Stimulated activated CD8-positive, alpha-beta memory T cell treated with anti-CD3 and anti-CD28 coated beads, Interleukin-4, amount 100 ng/mL, for 4 hours (primary cell): ENCODE measurements at regions not wholly inside any gene's neighbourhood (a gene's known extent, or its start where the extent isn't known, plus 50 kb on each side); places are given as distances from the start of the nearest gene placed in this dataset.

Experiments
- DNase-seq, 2 donors: peaks; one replicate each; pipeline ENCODE4 v3.0.0-alpha.2; 2020; ENCODE audit warnings: low read depth in 2 of 2, low spot score in 1 of 2

- no peak for DNase-seq
Measured at GRCh38 chr14:98984027-98984718, 287.8 kb downstream of the BCL11B start.

DNA sequence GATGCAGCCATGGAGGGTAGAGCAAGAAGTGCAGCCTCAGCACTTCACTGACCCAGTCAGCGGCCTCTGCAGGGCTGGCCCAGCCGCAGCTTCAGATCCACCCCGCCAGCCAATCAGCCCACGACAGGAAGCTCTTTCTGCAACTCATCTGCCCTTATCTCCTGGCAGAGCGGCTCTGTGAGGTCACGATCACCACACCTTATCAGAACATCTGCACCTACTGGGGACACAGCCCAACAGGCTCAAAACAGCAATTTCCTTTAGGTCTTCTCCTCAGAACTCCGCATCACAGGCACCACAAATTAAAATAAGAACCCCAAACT, 287.3 kb downstream of the BCL11B start:
- peak; percentile 23 to 37 for DNase-seq

GRCh38 chr14:98993818-98994217, 278.2 kb downstream of the BCL11B start:
- DNase-seq: no peak

DNA sequence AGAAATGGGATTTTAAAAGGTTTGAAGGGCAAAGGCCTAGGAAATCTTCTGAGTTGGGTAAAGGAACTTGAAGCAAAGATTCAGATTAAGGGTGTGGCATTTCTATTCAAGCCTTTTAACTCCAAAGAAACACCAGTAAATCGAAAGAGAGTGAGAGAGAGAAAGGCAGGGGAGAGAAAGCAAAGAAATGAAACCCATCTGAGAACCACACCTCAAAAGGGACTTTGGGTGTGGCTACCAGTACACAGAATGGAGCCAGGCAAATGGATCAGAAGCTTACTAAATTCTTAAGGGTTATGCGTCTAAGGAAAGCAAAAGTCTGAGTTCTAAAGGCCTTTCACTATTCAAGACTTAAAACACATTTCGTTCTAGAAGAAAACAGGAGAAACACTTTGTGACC, 277.4 kb downstream of the BCL11B start:
- DNase-seq: no peak

GRCh38 chr14:98997526-98998205, 274.3 kb downstream of the BCL11B start:
- DNase-seq: no peak

DNA sequence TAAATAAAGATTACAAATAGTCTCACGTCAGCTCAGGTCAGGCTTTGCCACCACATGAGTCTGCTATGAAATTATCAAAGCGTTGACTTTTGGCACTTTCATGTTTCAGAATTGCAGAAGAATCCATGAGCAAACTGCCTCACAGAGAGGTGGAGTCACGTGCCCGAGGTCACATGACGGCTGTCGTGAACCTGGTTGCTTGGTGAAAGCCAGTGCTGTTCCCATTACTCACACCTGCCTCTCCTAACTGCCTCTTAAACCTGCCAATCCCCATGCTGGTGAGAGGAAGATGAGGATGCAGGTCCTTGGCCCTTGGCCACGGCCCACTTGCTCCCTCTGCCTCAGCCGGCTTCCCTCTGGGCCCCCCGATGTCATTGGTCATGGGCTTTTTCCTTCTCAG, 272.7 kb downstream of the BCL11B start:
- no peak for DNase-seq

GRCh38 chr14:98999901-99000300, 272.1 kb downstream of the BCL11B start:
- DNase-seq: no peak

DNA sequence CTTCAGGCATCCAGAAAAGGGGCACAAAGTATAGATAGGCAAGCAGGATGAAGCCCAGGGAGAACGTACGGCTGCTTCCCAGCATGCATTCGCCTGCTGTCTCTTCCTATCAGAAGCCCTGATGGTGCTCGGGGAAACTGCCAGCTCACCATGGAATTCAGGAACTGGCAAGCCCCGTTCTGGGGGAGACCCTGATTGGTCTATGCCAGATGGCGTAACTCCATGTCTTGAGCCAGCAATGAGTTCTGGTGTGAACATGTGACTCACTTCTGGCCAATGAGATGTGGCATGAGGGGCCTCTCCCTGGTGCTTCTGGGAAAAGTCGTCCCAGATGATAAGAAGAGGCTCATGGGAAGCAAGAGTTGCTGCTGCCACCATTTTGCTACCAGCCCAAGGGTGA, 270.8 kb downstream of the BCL11B start:
- no peak for DNase-seq

DNA sequence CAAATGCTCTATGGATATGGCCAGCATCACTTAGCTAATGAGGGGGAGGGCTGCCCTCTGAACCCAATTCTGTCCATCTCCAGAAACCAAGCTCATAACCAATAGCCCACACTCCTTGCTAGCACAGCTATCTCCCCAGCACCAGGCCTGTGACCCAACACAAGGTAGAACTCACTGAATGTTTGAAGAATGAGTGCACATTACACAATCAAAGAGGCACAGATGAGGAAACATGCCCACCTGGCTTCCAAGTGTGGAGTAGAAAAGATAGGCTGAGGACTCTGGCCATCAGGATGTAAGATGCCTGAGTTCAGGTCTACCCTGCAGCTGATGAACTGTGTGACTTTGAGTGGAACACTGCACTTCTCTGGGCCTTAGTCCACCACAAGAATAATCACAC, 268.4 kb downstream of the BCL11B start:
- DNase-seq: no peak

- no peak for DNase-seq
Measured at GRCh38 chr14:99004112-99004511, 267.9 kb downstream of the BCL11B start.

GRCh38 chr14:99006276-99006675, 265.7 kb downstream of the BCL11B start:
- no peak for DNase-seq

DNA sequence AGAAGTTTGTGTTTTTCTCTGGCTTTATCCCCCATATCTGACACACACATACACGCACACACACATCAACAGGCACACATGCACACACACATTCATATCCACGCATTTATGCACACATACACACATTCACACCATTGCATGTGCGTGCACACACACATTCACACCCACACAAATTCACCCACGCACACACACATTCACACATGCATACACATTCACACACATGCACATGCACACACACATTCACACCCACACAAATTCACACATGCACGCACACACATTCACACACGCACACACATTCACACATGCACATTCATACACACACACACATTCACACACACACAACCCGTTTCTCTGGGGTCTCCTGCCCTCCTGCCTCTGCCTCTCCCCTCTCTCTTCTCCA, 264.2 kb downstream of the BCL11B start:
- DNase-seq: no peak

- DNase-seq: no peak
Measured at GRCh38 chr14:99009871-99010270, 262.1 kb downstream of the BCL11B start.

GRCh38 chr14:99011385-99011784, 260.6 kb downstream of the BCL11B start:
- DNase-seq: no peak

- no peak for DNase-seq
Measured at GRCh38 chr14:99012703-99013102, 259.3 kb downstream of the BCL11B start.

GRCh38 chr14:99015833-99016232, 256.2 kb downstream of the BCL11B start:
- no peak for DNase-seq

DNA sequence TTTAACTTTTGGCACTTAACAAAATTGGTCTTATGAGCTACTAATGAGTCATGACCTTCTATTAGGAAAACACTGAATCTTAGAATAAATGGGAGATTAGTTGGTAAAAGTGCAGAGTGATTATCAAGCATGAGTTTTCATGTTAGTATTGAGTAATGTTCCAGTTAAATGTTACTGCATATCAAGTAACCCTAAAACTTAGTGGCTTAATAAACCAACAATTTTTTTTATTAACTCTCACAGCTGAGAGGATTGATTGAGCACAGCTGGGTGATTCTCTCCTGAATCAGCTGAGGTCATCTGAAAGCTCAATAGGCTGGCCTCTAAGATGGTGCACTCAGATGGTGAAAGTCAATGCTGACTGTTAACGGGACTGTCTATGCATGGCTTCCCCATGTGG, 248.6 kb downstream of the BCL11B start:
- no peak for DNase-seq

- DNase-seq: no peak
Measured at GRCh38 chr14:99024926-99025325, 247.1 kb downstream of the BCL11B start.

- DNase-seq: no peak
Measured at GRCh38 chr14:99025418-99025817, 246.6 kb downstream of the BCL11B start.

GRCh38 chr14:99026471-99026870, 245.5 kb downstream of the BCL11B start:
- no peak for DNase-seq

DNA sequence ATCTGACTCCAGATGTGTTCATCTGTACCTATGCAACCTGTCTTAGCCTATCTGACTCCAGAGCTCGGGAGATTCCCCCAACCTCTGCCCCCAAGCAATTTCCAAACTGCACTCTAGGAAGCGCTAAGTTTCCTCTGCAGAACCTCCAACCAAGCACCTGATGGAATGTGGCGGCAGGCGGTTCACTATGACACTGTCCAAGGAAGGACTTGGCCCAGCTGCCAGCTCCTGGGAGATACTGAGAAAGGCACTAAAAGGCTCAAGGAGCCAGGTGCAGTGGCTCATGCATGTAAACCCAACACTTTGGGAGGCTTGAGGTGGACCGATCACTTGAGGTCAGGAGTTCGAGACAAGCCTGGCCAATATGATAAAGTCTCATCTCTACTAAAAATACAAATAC, 244.0 kb downstream of the BCL11B start:
- DNase-seq: no peak

DNA sequence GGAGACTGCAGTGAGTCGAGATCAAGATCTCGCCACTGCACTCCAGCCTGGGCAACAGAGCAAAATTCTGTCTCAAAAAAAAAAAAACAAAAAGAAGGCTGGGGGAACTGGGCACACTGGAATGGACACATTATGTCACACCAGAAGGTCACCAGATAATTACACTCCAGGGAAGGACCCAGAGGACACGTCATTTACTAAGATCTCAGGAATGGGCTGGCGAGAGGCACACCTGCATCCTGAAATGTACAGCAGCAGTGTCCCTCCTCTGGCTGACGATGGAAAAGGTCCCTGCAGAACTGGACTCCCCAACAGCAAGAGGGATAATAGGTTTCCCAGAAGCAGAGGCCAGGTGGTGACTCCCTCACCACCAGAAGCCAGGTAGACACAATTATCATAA, 243.5 kb downstream of the BCL11B start:
- DNase-seq: no peak
